ENCODE measurements at regions not wholly inside any gene's neighbourhood (a gene's known extent, or its start where the extent isn't known, plus 50 kb on each side); places are given as distances from the start of the nearest gene placed in this dataset.

DNA sequence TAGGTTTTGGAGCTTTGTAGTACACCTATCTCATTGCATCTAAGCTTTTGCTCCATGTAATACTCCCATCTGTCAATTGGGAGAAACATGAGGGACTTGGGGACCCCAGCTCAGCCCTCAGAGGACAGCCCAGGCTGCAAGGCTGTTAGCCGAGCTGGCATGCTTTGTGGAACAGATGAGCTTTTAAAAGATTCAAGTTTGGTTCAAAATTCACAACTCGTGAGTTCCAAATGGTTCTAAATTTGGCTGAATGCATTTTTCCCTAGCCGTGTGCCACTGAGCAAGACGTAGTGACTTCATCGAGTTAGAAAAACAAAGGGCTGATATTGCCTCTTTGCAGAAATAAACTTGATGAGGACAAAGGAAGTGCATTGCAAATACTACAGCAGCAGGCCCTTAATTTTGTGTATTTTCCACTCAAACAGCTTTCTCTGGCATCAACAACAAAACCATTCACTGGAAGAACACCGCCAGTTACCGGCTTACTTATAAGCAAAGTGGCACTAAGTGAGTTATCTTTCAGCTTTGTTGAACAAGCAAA is 165.0 kb upstream of the HS3ST1 start:
- no peak overlapping the region for H3K4me2 ChIP-seq
- ChIA-PET CTCF (no interaction called here), POLR2A (no interaction called here)
- 73% methylated on average over 7 of the region's 7 CpGs for WGBS (ENCODE audit: missing lambda C conversion rate)
- H3K4me3 ChIP-seq = no peak overlapping the region
- H3K4me1 ChIP-seq = peaks cover 12% of the 10 kb centered on the region; the same call in 2 of the 3 replicates
- no peak for TF ChIP-seq NFE2L2 (conservative IDR thresholded peaks at IDR 0.05; ENCODE audit: low read length)
- TF ChIP-seq POLR2A (IDR thresholded peaks at IDR 0.05; ENCODE audit: low read length) = no peak
- TF ChIP-seq CBX2 (IDR thresholded peaks at IDR 0.05; ENCODE audit: borderline replicate concordance, low read depth) = no peak
- TF ChIP-seq MAFK (IDR thresholded peaks at IDR 0.05; ENCODE audit: partially characterized antibody) = no peak
- no peak for TF ChIP-seq JUN (IDR thresholded peaks at IDR 0.05)
- no peak for TF ChIP-seq EHF (CRISPR knock-in tag; IDR thresholded peaks at IDR 0.05)
- TF ChIP-seq RNF2 (IDR thresholded peaks at IDR 0.05; ENCODE audit: borderline replicate concordance, low read depth) = no peak
- no peak for TF ChIP-seq ZNF302 (CRISPR knock-in tag; IDR thresholded peaks at IDR 0.05)
- TF ChIP-seq, protein P1, sequence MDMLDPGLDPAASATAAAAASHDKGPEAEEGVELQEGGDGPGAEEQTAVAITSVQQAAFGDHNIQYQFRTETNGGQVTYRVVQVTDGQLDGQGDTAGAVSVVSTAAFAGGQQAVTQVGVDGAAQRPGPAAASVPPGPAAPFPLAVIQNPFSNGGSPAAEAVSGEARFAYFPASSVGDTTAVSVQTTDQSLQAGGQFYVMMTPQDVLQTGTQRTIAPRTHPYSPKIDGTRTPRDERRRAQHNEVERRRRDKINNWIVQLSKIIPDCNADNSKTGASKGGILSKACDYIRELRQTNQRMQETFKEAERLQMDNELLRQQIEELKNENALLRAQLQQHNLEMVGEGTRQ (IDR thresholded peaks at IDR 0.05) = no peak
- TF ChIP-seq TP53 (CRISPR knock-in tag; IDR thresholded peaks at IDR 0.05) = no peak
- TF ChIP-seq FOXS1 (CRISPR knock-in tag; IDR thresholded peaks at IDR 0.05) = no peak
- FAIRE-seq (no peak), ATAC-seq (no peak), DNase-seq (ENCODE audit: low read depth in 1 of 2, low spot score in 1 of 2) (no peak)
- H3K9me3 ChIP-seq = no peaks in the 10 kb centered on the region
- no peak overlapping the region for H3K27ac ChIP-seq

DNA sequence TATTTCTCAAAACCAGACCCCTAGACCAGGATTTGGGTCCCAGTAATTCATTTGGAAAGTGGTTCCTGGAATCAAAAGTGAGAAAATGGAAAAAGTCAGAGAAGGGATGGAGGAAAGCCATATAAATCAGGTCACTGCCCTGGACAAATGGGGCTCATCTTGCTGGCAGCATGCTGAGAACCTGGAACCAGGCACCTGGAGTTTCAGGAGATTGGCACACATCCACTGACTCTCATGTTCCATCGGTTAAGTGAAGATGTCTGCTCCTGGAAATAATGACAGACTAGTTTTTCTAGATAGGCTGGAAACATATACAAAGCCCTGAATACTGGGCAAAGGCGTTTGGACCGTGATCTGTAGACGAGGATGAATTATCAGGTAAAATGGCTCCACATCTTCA is 163.6 kb upstream of the HS3ST1 start:
- Histone ChIP-seq H3K4me2 (no peak overlapping the region), H3K4me1 (0 out of 3 replicates have a peak, but pooled peaks cover 3% of the 10 kb centered on the region), H3K27ac (no peak overlapping the region), H3K9me3 (no peaks in the 10 kb centered on the region), H3K4me3 (no peak overlapping the region)
- ChIA-PET CTCF (no interaction called here), POLR2A (no interaction called here)
- TF ChIP-seq, protein P2, sequence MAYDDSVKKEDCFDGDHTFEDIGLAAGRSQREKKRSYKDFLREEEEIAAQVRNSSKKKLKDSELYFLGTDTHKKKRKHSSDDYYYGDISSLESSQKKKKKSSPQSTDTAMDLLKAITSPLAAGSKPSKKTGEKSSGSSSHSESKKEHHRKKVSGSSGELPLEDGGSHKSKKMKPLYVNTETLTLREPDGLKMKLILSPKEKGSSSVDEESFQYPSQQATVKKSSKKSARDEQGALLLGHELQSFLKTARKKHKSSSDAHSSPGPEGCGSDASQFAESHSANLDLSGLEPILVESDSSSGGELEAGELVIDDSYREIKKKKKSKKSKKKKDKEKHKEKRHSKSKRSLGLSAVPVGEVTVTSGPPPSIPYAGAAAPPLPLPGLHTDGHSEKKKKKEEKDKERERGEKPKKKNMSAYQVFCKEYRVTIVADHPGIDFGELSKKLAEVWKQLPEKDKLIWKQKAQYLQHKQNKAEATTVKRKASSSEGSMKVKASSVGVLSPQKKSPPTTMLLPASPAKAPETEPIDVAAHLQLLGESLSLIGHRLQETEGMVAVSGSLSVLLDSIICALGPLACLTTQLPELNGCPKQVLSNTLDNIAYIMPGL (CRISPR knock-in tag; IDR thresholded peaks at IDR 0.05; ENCODE audit: borderline replicate concordance) = no peak
- no peak for TF ChIP-seq CBX8 (IDR thresholded peaks at IDR 0.05)
- no peak for TF ChIP-seq MYC (IDR thresholded peaks at IDR 0.05; ENCODE audit: borderline replicate concordance, low read length)
- TF ChIP-seq, protein P1 (IDR thresholded peaks at IDR 0.05) = no peak
- no peak for TF ChIP-seq CEBPB (IDR thresholded peaks at IDR 0.05)
- TF ChIP-seq HEYL (CRISPR knock-in tag; IDR thresholded peaks at IDR 0.05) = no peak
- TF ChIP-seq NPAS2 (CRISPR knock-in tag; IDR thresholded peaks at IDR 0.05; ENCODE audit: borderline replicate concordance) = no peak
- no peak for TF ChIP-seq RARB (CRISPR knock-in tag; IDR thresholded peaks at IDR 0.05)
- no peak for TF ChIP-seq KDM5A (IDR thresholded peaks at IDR 0.05)
- no peak for TF ChIP-seq ZC3H11A (IDR thresholded peaks at IDR 0.05)
- FAIRE-seq = no peak
- no peak for DNase-seq (ENCODE audit: low read depth in 1 of 2, low spot score in 1 of 2)
- no peak for ATAC-seq
- 76% methylated on average over 4 of the region's 4 CpGs for WGBS (ENCODE audit: missing lambda C conversion rate)

DNA sequence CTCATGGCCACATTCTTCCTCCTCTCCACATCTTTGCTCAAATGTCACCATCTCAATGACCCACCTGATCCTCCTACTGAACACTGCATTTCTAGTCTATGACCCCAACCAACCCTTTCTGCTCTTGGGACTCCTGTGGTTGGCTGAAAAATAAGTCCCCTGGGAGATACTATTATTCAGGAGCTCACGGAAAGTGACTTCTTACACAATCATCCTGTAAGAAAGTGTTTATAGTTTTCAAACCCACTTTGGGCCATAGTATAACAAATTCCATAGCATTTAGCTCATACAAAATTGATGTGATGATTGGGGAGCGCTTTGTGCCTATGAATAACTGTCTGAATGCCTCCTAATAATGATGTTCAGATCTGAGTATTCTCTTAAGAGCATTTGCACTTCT is 161.4 kb upstream of the HS3ST1 start:
- FAIRE-seq (no peak), ATAC-seq (no peak), DNase-seq (ENCODE audit: low read depth in 1 of 2, low spot score in 1 of 2) (no peak)
- no peak overlapping the region for H3K4me2 ChIP-seq
- H3K27ac ChIP-seq = no peak overlapping the region
- 51% methylated on average over 2 of the region's 2 CpGs for WGBS (ENCODE audit: missing lambda C conversion rate)
- TF ChIP-seq RFX5 (IDR thresholded peaks at IDR 0.05) (no peak), TFCP2L1 (CRISPR knock-in tag; IDR thresholded peaks at IDR 0.05) (no peak), ZSCAN20 (CRISPR knock-in tag; IDR thresholded peaks at IDR 0.05) (no peak), EP300 (IDR thresholded peaks at IDR 0.05) (no peak), SREBF2 (IDR thresholded peaks at IDR 0.05) (no peak)
- TF ChIP-seq, protein P3, sequence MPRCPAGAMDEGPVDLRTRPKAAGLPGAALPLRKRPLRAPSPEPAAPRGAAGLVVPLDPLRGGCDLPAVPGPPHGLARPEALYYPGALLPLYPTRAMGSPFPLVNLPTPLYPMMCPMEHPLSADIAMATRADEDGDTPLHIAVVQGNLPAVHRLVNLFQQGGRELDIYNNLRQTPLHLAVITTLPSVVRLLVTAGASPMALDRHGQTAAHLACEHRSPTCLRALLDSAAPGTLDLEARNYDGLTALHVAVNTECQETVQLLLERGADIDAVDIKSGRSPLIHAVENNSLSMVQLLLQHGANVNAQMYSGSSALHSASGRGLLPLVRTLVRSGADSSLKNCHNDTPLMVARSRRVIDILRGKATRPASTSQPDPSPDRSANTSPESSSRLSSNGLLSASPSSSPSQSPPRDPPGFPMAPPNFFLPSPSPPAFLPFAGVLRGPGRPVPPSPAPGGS (IDR thresholded peaks at IDR 0.05) = no peak
- TF ChIP-seq, protein P4, sequence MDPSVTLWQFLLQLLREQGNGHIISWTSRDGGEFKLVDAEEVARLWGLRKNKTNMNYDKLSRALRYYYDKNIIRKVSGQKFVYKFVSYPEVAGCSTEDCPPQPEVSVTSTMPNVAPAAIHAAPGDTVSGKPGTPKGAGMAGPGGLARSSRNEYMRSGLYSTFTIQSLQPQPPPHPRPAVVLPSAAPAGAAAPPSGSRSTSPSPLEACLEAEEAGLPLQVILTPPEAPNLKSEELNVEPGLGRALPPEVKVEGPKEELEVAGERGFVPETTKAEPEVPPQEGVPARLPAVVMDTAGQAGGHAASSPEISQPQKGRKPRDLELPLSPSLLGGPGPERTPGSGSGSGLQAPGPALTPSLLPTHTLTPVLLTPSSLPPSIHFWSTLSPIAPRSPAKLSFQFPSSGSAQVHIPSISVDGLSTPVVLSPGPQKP (IDR thresholded peaks at IDR 0.05; ENCODE audit: low read depth, low read length) = no peak
- TF ChIP-seq, protein P5, sequence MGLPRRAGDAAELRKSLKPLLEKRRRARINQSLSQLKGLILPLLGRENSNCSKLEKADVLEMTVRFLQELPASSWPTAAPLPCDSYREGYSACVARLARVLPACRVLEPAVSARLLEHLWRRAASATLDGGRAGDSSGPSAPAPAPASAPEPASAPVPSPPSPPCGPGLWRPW (IDR thresholded peaks at IDR 0.05) = no peak
- TF ChIP-seq, protein P6, sequence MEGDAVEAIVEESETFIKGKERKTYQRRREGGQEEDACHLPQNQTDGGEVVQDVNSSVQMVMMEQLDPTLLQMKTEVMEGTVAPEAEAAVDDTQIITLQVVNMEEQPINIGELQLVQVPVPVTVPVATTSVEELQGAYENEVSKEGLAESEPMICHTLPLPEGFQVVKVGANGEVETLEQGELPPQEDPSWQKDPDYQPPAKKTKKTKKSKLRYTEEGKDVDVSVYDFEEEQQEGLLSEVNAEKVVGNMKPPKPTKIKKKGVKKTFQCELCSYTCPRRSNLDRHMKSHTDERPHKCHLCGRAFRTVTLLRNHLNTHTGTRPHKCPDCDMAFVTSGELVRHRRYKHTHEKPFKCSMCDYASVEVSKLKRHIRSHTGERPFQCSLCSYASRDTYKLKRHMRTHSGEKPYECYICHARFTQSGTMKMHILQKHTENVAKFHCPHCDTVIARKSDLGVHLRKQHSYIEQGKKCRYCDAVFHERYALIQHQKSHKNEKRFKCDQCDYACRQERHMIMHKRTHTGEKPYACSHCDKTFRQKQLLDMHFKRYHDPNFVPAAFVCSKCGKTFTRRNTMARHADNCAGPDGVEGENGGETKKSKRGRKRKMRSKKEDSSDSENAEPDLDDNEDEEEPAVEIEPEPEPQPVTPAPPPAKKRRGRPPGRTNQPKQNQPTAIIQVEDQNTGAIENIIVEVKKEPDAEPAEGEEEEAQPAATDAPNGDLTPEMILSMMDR (IDR thresholded peaks at IDR 0.05) = no peak
- H3K4me1 ChIP-seq = peaks cover 14% of the 10 kb centered on the region; the same call in 1 of the 3 replicates
- H3K4me3 ChIP-seq = no peak overlapping the region
- CTCF ChIA-PET = no interaction called here
- POLR2A ChIA-PET = no interaction called here
- no peaks in the 10 kb centered on the region for H3K9me3 ChIP-seq
